H9 (cell line): ENCODE measurements at regions not wholly inside any gene's neighbourhood (a gene's known extent, or its start where the extent isn't known, plus 50 kb on each side); places are given as distances from the start of the nearest gene placed in this dataset.

Experiments used
- DNase-seq: peaks from one replicate; pipeline ENCODE4 v3.0.0-alpha.2; 2017
- H2AFZ ChIP-seq: one replicate; pipeline ENCODE4 v1.6.1; 2013; ENCODE audit warnings: mild to moderate bottlenecking, low read length, control low read depth, moderate library complexity
- H2AK5ac ChIP-seq: 2 replicates; pipeline ENCODE4 v1.6.1; 2013; ENCODE audit warnings: low read length, control low read depth, mixed read lengths; ENCODE audit not compliant: insufficient read length
- H2BK120ac ChIP-seq: one replicate; pipeline ENCODE4 v1.6.1; 2013; ENCODE audit warnings: low read depth, mild to moderate bottlenecking, low read length, control low read depth, inconsistent platforms; ENCODE audit not compliant: poor library complexity, severe bottlenecking
- H2BK12ac ChIP-seq: 2 replicates; pipeline ENCODE4 v1.6.1; 2013; ENCODE audit warnings: low read length, control low read depth, mixed read lengths, low read depth; ENCODE audit not compliant: insufficient read length
- H2BK15ac ChIP-seq: 2 replicates; pipeline ENCODE4 v1.6.1; 2013; ENCODE audit warnings: low read depth, low read length, control low read depth
- H2BK20ac ChIP-seq: one replicate; pipeline ENCODE4 v1.6.1; 2013; ENCODE audit warnings: low read depth, mild to moderate bottlenecking, low read length, control low read depth, inconsistent platforms; ENCODE audit not compliant: poor library complexity, severe bottlenecking
- H2BK5ac ChIP-seq: 2 replicates; pipeline ENCODE4 v1.6.1; 2013; ENCODE audit warnings: low read length, control low read depth, mixed read lengths; ENCODE audit not compliant: insufficient read length
- H3K14ac ChIP-seq: 2 replicates; pipeline ENCODE4 v1.6.1; 2013; ENCODE audit warnings: low read length, control low read depth; ENCODE audit not compliant: insufficient read depth
- H3K18ac ChIP-seq: 2 replicates; pipeline ENCODE4 v1.6.1; 2013; ENCODE audit warnings: low read depth, mild to moderate bottlenecking, mixed read lengths, low read length, control low read depth; ENCODE audit not compliant: insufficient read length
- H3K23ac ChIP-seq: 2 replicates; pipeline ENCODE4 v1.6.1; 2013; ENCODE audit warnings: low read length, control low read depth, mixed read lengths, low read depth; ENCODE audit not compliant: insufficient read length
- H3K23me2 ChIP-seq: 2 replicates; pipeline ENCODE4 v1.6.1; 2013; ENCODE audit warnings: low read depth, mild to moderate bottlenecking, mixed read lengths, low read length, control low read depth; ENCODE audit not compliant: insufficient read length, poor library complexity, severe bottlenecking
- H3K27ac ChIP-seq: 2 replicates; pipeline ENCODE4 v1.5.1; 2013; ENCODE audit warnings: low read length, control low read depth, mixed read lengths, low read depth; ENCODE audit not compliant: insufficient read length
- H3K27me3 ChIP-seq: 2 replicates; pipeline ENCODE4 v1.6.1; 2013; ENCODE audit warnings: low read length, control low read depth, inconsistent platforms; ENCODE audit not compliant: insufficient read depth
- H3K4ac ChIP-seq: 2 replicates; pipeline ENCODE4 v1.6.1; 2013; ENCODE audit warnings: low read depth, mild to moderate bottlenecking, control low read depth, inconsistent platforms, low read length, moderate library complexity
- H3K4me1 ChIP-seq: 2 replicates; pipeline ENCODE4 v1.6.1; 2013; ENCODE audit warnings: low read length, control low read depth, inconsistent platforms; ENCODE audit not compliant: insufficient read depth
- H3K4me2 ChIP-seq: 2 replicates; pipeline ENCODE4 v1.6.1; 2013; ENCODE audit warnings: low read length, control low read depth, mixed read lengths; ENCODE audit not compliant: insufficient read length, insufficient read depth
- H3K56ac ChIP-seq: 2 replicates; pipeline ENCODE4 v1.6.1; 2013; ENCODE audit warnings: low read depth, mild to moderate bottlenecking, mixed read lengths, low read length, control low read depth; ENCODE audit not compliant: insufficient read length
- H3K79me1 ChIP-seq: 2 replicates; pipeline ENCODE4 v1.6.1; 2013; ENCODE audit warnings: low read depth, mild to moderate bottlenecking, moderate library complexity, low read length, control low read depth, inconsistent platforms; ENCODE audit not compliant: insufficient read depth, poor library complexity, severe bottlenecking
- H3K79me2 ChIP-seq: 2 replicates; pipeline ENCODE4 v1.6.1; 2013; ENCODE audit warnings: low read length, control low read depth, inconsistent platforms; ENCODE audit not compliant: insufficient read depth
- H3K9ac ChIP-seq: 2 replicates; pipeline ENCODE4 v1.6.1; 2013; ENCODE audit warnings: low read length, control low read depth, mixed read lengths; ENCODE audit not compliant: insufficient read length; ENCODE audit errors: extremely low read depth
- H3K9me3 ChIP-seq: one replicate; pipeline ENCODE4 v1.6.1; 2013; ENCODE audit warnings: low read depth, low read length, inconsistent platforms; ENCODE audit not compliant: control insufficient read depth
- H3T11ph ChIP-seq: one replicate; pipeline ENCODE4 v1.6.1; 2013; ENCODE audit warnings: mild to moderate bottlenecking, low read length, control low read depth, inconsistent platforms
- H4K20me1 ChIP-seq: one replicate; pipeline ENCODE4 v1.6.1; 2013; ENCODE audit not compliant: control insufficient read depth, insufficient read length, insufficient read depth
- H4K5ac ChIP-seq: 2 replicates; pipeline ENCODE4 v1.6.1; 2013; ENCODE audit warnings: low read depth, mild to moderate bottlenecking, mixed read lengths, low read length, control low read depth; ENCODE audit not compliant: insufficient read length
- H4K8ac ChIP-seq: replicated peaks from 2 replicates; pipeline ENCODE4 v1.6.1; 2013; ENCODE audit warnings: low read length, control low read depth, mixed read lengths, low read depth; ENCODE audit not compliant: insufficient read length
- H4K91ac ChIP-seq: 2 replicates; pipeline ENCODE4 v1.6.1; 2013; ENCODE audit warnings: low read depth, mild to moderate bottlenecking, moderate library complexity, mixed read lengths, low read length, control low read depth; ENCODE audit not compliant: insufficient read length
- H3K27ac Mint-ChIP-seq, 3 experiments: 2 replicates in 2 of 3; 3 replicates in 1 of 3; pipeline ENCODE4 v1.8.0; 2020 to 2021; ENCODE audit warnings: mixed read lengths in 3 of 3, mild to moderate bottlenecking in 1 of 3, moderate library complexity in 1 of 3
- H3K27me3 Mint-ChIP-seq: 2 replicates; pipeline ENCODE4 v1.8.0; 2021; ENCODE audit warnings: low read depth, mild to moderate bottlenecking, moderate library complexity, mixed read lengths
- H3K36me3 Mint-ChIP-seq, 3 experiments: 2 replicates in 2 of 3; 3 replicates in 1 of 3; pipeline ENCODE4 v1.8.0; 2020 to 2021; ENCODE audit warnings: low read depth in 3 of 3, mixed read lengths in 3 of 3; ENCODE audit not compliant: insufficient read depth in 1 of 3
- H3K4me1 Mint-ChIP-seq, 2 experiments: 2 replicates each; pipeline ENCODE4 v1.8.0; 2020; ENCODE audit warnings: mixed read lengths in 2 of 2
- H3K4me3 Mint-ChIP-seq, 2 experiments: 2 replicates in 1 of 2; 3 replicates in 1 of 2; pipeline ENCODE4 v1.8.0; 2020 to 2021; ENCODE audit warnings: mild to moderate bottlenecking in 2 of 2, mixed read lengths in 2 of 2, moderate library complexity in 1 of 2
- H3K9me3 Mint-ChIP-seq, 2 experiments: 2 replicates in 1 of 2; 3 replicates in 1 of 2; pipeline ENCODE4 v1.8.0; 2020; ENCODE audit warnings: mild to moderate bottlenecking in 2 of 2, mixed read lengths in 2 of 2, moderate library complexity in 1 of 2
- WGBS: extraction: QIAGEN DNeasy Blood & Tissue Kit; methylation state at CpG from one replicate; pipeline ENCODE4 v1.1.7; 2013; ENCODE audit warnings: missing lambda C conversion rate, low lambda C conversion rate, mixed read lengths; ENCODE audit not compliant: insufficient read length; ENCODE audit errors: extremely low coverage; 5-methylcytosine and 5-hydroxymethylcytosine counted together
- TF ChIP-seq, protein P1 (sequence below): fragments of 200-600 bp; sonication (generic); conservative IDR thresholded peaks from 3 replicates; pipeline ENCODE4 v1.8.0; 2021; ENCODE audit warnings: antibody characterized with exemption, mild to moderate bottlenecking

GRCh38 chr16:76683051-76683450 lies 405.9 kb downstream of the CNTNAP4 start:
- Histone ChIP-seq H3K27ac (no peak overlapping the region), H3K23ac (no peak overlapping the region), H3K18ac (no peak overlapping the region), H2AK5ac (no peak overlapping the region), H3K79me2 (no peaks in the 10 kb centered on the region), H3T11ph (no peak overlapping the region), H2BK12ac (no peak overlapping the region), H2AFZ (no peak overlapping the region), H3K27me3 (no peaks in the 10 kb centered on the region), H3K9ac (no peak overlapping the region), H4K91ac (no peak overlapping the region), H3K9me3 (no peaks in the 10 kb centered on the region), H3K4me2 (no peak overlapping the region), H2BK15ac (no peak overlapping the region), H4K5ac (no peak overlapping the region), H3K4ac (no peak overlapping the region), H4K20me1 (no peaks in the 10 kb centered on the region), H2BK5ac (no peak overlapping the region), H3K4me1 (no peaks in the 10 kb centered on the region), H3K56ac (no peak overlapping the region), H3K14ac (no peak overlapping the region), H3K23me2 (no peaks in the 10 kb centered on the region), H3K79me1 (no peaks in the 10 kb centered on the region), H2BK120ac (no peak overlapping the region), H2BK20ac (no peak overlapping the region), H4K8ac (no peak overlapping the region)
- Mint-ChIP-seq H3K9me3 (peaks cover 2 to 7% of the 10 kb centered on the region in 2 experiments; a peak in 2 of 5 replicates), H3K4me3 (no peak overlapping the region), H3K27me3 (no peaks in the 10 kb centered on the region), H3K4me1 (peaks cover 17 to 18% of the 10 kb centered on the region in 2 experiments), H3K36me3 (peaks cover 0 to 3% (median 0%) of the 10 kb centered on the region in 3 experiments; a peak in 2 of 7 replicates), H3K27ac (peak overlapping the region; percentile 59 to 79 (median 72); a peak in 3 of 7 replicates)
- TF ChIP-seq, protein P1, sequence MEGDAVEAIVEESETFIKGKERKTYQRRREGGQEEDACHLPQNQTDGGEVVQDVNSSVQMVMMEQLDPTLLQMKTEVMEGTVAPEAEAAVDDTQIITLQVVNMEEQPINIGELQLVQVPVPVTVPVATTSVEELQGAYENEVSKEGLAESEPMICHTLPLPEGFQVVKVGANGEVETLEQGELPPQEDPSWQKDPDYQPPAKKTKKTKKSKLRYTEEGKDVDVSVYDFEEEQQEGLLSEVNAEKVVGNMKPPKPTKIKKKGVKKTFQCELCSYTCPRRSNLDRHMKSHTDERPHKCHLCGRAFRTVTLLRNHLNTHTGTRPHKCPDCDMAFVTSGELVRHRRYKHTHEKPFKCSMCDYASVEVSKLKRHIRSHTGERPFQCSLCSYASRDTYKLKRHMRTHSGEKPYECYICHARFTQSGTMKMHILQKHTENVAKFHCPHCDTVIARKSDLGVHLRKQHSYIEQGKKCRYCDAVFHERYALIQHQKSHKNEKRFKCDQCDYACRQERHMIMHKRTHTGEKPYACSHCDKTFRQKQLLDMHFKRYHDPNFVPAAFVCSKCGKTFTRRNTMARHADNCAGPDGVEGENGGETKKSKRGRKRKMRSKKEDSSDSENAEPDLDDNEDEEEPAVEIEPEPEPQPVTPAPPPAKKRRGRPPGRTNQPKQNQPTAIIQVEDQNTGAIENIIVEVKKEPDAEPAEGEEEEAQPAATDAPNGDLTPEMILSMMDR = no peak
- WGBS = no CpG with 5 or more reads among the region's 4 CpGs
- DNase-seq = peak; percentile 47
